ENCODE measurements at regions not wholly inside any gene's neighbourhood (a gene's known extent, or its start where the extent isn't known, plus 50 kb on each side); places are given as distances from the start of the nearest gene placed in this dataset.

- Histone ChIP-seq H3K4me2 (ENCODE audit: insufficient read depth, low read length) (no peak overlapping the region), H3K4me3 (no peak overlapping the region), H3K27ac (ENCODE audit: extremely low read depth, low read depth, low read length) (no peak overlapping the region), H3K36me3 (ENCODE audit: control insufficient read depth, insufficient read depth, low read length) (no peaks in the 10 kb centered on the region), H3K4me1 (replicated peaks in 1 of 2; ENCODE audit: control insufficient read depth in 2 of 2, insufficient read depth in 2 of 2, low read length in 2 of 2) (no peaks in the 10 kb centered on the region), H2AFZ (ENCODE audit: low read depth, low read length) (no peak overlapping the region), H3K9me1 (ENCODE audit: control insufficient read depth, insufficient read depth, low read length) (no peaks in the 10 kb centered on the region), H3K79me2 (ENCODE audit: control insufficient read depth, insufficient read depth, low read length) (no peaks in the 10 kb centered on the region), H3K9ac (ENCODE audit: insufficient read depth in 1 of 2, low read depth in 2 of 2, low read length in 2 of 2) (no peak overlapping the region), H3K27me3 (ENCODE audit: control insufficient read depth in 2 of 2, insufficient read depth in 2 of 2, low read length in 2 of 2) (no peaks in the 10 kb centered on the region), H4K20me1 (replicated peaks; ENCODE audit: control insufficient read depth, insufficient read depth, low read length) (no peaks in the 10 kb centered on the region), H3K9me3 (replicated peaks; ENCODE audit: control insufficient read depth, insufficient read depth, low read depth, low read length) (no peaks in the 10 kb centered on the region)
- ChIA-PET POLR2A (no interaction called here), CTCF (ENCODE audit: low intra/inter-chr PET ratio) (no interaction called here)
- ATAC-seq, result no peak
- no TSS peak for BruUV-seq (replicated peaks)
- 0% methylated on average over 2 of the region's 2 CpGs for WGBS (ENCODE audit: insufficient coverage, low coverage, missing lambda C conversion rate)
- intact Hi-C loops (cut with micrococcal nuclease), result no loop called here
- DNase-seq (ENCODE audit: extremely low read depth in 1 of 4, low spot score in 3 of 4), result no peak
- in situ Hi-C loops (cut with MboI), result no loop called here
- FAIRE-seq, result no peak
- TF ChIP-seq ZNF408 (CRISPR knock-in tag; IDR thresholded peaks at IDR 0.05; ENCODE audit: low read depth), result no peak
- no peak for TF ChIP-seq MIER1 (IDR thresholded peaks at IDR 0.05; ENCODE audit: low read depth)
- TF ChIP-seq, protein P1, sequence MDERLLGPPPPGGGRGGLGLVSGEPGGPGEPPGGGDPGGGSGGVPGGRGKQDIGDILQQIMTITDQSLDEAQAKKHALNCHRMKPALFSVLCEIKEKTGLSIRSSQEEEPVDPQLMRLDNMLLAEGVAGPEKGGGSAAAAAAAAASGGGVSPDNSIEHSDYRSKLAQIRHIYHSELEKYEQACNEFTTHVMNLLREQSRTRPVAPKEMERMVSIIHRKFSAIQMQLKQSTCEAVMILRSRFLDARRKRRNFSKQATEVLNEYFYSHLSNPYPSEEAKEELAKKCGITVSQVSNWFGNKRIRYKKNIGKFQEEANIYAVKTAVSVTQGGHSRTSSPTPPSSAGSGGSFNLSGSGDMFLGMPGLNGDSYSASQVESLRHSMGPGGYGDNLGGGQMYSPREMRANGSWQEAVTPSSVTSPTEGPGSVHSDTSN (CRISPR knock-in tag; IDR thresholded peaks at IDR 0.05; ENCODE audit: low read depth), result no peak
- TF ChIP-seq, protein P1 (tag; conservative IDR thresholded peaks at IDR 0.05; ENCODE audit: low read depth), result peak; percentile 34; the same call in 1 of the 2 replicates
Observed at GRCh38 chr17:51507444-51507843, 247.1 kb downstream of the UTP18 start.

DNA sequence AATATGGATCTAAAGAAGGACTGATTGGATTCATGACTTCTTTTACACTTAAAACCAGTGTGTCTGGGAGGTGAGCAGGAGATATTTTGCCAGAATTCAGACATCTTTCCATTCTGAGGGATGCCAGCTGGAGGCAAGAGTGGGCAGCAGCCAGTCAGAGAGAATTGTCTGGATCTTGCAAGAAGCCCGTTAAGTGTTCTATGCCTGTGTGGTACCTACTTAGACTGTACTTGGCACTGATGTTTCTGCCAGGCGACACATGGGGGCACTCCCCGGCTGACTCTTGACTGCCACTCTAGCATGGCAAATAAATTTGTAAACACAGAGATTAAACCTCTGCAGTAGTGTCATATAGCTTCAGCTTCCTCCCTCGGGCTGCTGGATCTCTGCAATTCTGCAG is 247.7 kb downstream of the UTP18 start:
- FAIRE-seq, result no peak
- CTCF ChIA-PET (ENCODE audit: low intra/inter-chr PET ratio), result no interaction called here
- intact Hi-C loops (cut with micrococcal nuclease), result no loop called here
- TF ChIP-seq NFXL1 (CRISPR knock-in tag; IDR thresholded peaks at IDR 0.05), result no peak
- TF ChIP-seq, protein P2, sequence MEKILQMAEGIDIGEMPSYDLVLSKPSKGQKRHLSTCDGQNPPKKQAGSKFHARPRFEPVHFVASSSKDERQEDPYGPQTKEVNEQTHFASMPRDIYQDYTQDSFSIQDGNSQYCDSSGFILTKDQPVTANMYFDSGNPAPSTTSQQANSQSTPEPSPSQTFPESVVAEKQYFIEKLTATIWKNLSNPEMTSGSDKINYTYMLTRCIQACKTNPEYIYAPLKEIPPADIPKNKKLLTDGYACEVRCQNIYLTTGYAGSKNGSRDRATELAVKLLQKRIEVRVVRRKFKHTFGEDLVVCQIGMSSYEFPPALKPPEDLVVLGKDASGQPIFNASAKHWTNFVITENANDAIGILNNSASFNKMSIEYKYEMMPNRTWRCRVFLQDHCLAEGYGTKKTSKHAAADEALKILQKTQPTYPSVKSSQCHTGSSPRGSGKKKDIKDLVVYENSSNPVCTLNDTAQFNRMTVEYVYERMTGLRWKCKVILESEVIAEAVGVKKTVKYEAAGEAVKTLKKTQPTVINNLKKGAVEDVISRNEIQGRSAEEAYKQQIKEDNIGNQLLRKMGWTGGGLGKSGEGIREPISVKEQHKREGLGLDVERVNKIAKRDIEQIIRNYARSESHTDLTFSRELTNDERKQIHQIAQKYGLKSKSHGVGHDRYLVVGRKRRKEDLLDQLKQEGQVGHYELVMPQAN (IDR thresholded peaks at IDR 0.05; ENCODE audit: borderline replicate concordance), result no peak
- TF ChIP-seq EHMT2 (IDR thresholded peaks at IDR 0.05), result no peak
- TF ChIP-seq NRF1 (conservative IDR thresholded peaks at IDR 0.05 in 1 of 2, IDR thresholded peaks at IDR 0.05 in 1 of 2), result no peak
- TF ChIP-seq, protein P3, sequence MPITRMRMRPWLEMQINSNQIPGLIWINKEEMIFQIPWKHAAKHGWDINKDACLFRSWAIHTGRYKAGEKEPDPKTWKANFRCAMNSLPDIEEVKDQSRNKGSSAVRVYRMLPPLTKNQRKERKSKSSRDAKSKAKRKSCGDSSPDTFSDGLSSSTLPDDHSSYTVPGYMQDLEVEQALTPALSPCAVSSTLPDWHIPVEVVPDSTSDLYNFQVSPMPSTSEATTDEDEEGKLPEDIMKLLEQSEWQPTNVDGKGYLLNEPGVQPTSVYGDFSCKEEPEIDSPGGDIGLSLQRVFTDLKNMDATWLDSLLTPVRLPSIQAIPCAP (CRISPR knock-in tag; IDR thresholded peaks at IDR 0.05; ENCODE audit: borderline replicate concordance), result no peak
- TF ChIP-seq ZBTB26 (CRISPR knock-in tag; IDR thresholded peaks at IDR 0.05), result no peak
- no peak for TF ChIP-seq PHB2 (IDR thresholded peaks at IDR 0.05; ENCODE audit: low read depth)

More for the DNA sequence above, 247.7 kb downstream of the UTP18 start:
- DNase-seq (ENCODE audit: extremely low read depth in 1 of 4, low spot score in 3 of 4) (no peak), ATAC-seq (no peak)
- H3K9ac ChIP-seq (ENCODE audit: insufficient read depth in 1 of 2, low read depth in 2 of 2, low read length in 2 of 2), result no peak overlapping the region
- BruUV-seq (replicated peaks), result no TSS peak
- 0% methylated on average over 4 of the region's 4 CpGs for WGBS (ENCODE audit: insufficient coverage, low coverage, missing lambda C conversion rate)
- H3K4me3 ChIP-seq, result no peak overlapping the region
- no peaks in the 10 kb centered on the region for H3K36me3 ChIP-seq (ENCODE audit: control insufficient read depth, insufficient read depth, low read length)
- in situ Hi-C loops (cut with MboI), result no loop called here
- H3K27ac ChIP-seq (ENCODE audit: extremely low read depth, low read depth, low read length), result no peak overlapping the region
- no peaks in the 10 kb centered on the region for H4K20me1 ChIP-seq (replicated peaks; ENCODE audit: control insufficient read depth, insufficient read depth, low read length)
- H3K9me3 ChIP-seq (replicated peaks; ENCODE audit: control insufficient read depth, insufficient read depth, low read depth, low read length), result no peaks in the 10 kb centered on the region
- no peak overlapping the region for H3K4me2 ChIP-seq (ENCODE audit: insufficient read depth, low read length)
- no peaks in the 10 kb centered on the region for H3K79me2 ChIP-seq (ENCODE audit: control insufficient read depth, insufficient read depth, low read length)
- H3K27me3 ChIP-seq (ENCODE audit: control insufficient read depth in 2 of 2, insufficient read depth in 2 of 2, low read length in 2 of 2), result no peaks in the 10 kb centered on the region
- POLR2A ChIA-PET, result no interaction called here
- H3K9me1 ChIP-seq (ENCODE audit: control insufficient read depth, insufficient read depth, low read length), result no peaks in the 10 kb centered on the region
- no peaks in the 10 kb centered on the region for H3K4me1 ChIP-seq (replicated peaks in 1 of 2; ENCODE audit: control insufficient read depth in 2 of 2, insufficient read depth in 2 of 2, low read length in 2 of 2)
- H2AFZ ChIP-seq (ENCODE audit: low read depth, low read length), result no peak overlapping the region
